ENCODE measurements at regions not wholly inside any gene's neighbourhood (a gene's known extent, or its start where the extent isn't known, plus 50 kb on each side); places are given as distances from the start of the nearest gene placed in this dataset.

DNA sequence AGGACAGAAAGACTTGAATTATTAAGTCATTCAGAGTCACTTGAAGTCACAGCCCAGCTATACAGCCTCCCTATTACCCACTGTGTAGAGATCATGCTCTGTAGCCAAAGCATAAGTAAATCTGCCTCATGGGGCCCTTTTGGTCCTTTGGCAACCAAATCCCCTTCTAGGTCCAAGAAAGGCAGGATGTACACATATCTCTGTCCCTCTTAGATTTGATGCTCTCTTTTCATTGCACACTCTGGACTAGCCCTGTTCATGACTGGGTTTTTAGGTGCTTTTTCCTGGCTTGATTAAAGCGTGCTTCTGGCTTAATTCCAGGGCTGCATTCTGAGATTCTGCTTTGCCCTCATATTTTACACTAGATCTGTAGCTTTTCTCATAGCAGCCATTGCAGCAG is 296.8 kb downstream of the TENT5A start:
- TF ChIP-seq, protein P1, sequence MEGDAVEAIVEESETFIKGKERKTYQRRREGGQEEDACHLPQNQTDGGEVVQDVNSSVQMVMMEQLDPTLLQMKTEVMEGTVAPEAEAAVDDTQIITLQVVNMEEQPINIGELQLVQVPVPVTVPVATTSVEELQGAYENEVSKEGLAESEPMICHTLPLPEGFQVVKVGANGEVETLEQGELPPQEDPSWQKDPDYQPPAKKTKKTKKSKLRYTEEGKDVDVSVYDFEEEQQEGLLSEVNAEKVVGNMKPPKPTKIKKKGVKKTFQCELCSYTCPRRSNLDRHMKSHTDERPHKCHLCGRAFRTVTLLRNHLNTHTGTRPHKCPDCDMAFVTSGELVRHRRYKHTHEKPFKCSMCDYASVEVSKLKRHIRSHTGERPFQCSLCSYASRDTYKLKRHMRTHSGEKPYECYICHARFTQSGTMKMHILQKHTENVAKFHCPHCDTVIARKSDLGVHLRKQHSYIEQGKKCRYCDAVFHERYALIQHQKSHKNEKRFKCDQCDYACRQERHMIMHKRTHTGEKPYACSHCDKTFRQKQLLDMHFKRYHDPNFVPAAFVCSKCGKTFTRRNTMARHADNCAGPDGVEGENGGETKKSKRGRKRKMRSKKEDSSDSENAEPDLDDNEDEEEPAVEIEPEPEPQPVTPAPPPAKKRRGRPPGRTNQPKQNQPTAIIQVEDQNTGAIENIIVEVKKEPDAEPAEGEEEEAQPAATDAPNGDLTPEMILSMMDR (conservative IDR thresholded peaks at IDR 0.05; ENCODE audit: low read length): no peak
- no peak for TF ChIP-seq EZH2phosphoT487 (IDR thresholded peaks at IDR 0.05; ENCODE audit: borderline replicate concordance, low read depth, low read length)
